PFSK-1 (cell line): ENCODE measurements at regions not wholly inside any gene's neighbourhood (a gene's known extent, or its start where the extent isn't known, plus 50 kb on each side); places are given as distances from the start of the nearest gene placed in this dataset.

Experiments used
- FOXP2 ChIP-seq: optimal IDR thresholded peaks from 2 replicates; pipeline ENCODE3; 2011; ENCODE audit warnings: borderline replicate concordance, control low read depth, inconsistent platforms; ENCODE audit not compliant: insufficient read depth; ENCODE audit errors: extremely low read length, extremely low read depth
- POLR2AphosphoS5 ChIP-seq: IDR thresholded peaks from 2 replicates; pipeline ENCODE4 v1.6.1; 2012; ENCODE audit warnings: low read depth, mild to moderate bottlenecking, control low read depth, low read length, moderate library complexity
- SIN3A ChIP-seq: IDR thresholded peaks from 2 replicates; pipeline ENCODE4 v1.6.1; 2012; ENCODE audit warnings: mild to moderate bottlenecking, low read length, moderate library complexity, borderline replicate concordance; ENCODE audit not compliant: insufficient read depth
- TAF1 ChIP-seq: IDR thresholded peaks from 2 replicates; pipeline ENCODE4 v1.6.1; 2012; ENCODE audit warnings: low read length, control low read depth, borderline replicate concordance; ENCODE audit not compliant: insufficient read depth
- TF ChIP-seq, protein P1 (sequence below), 2 experiments: IDR thresholded peaks; 2 replicates each; pipeline versions ENCODE4 v1.6.1 to v1.8.0; 2011 to 2012; ENCODE audit warnings: low read depth in 2 of 2, low read length in 2 of 2, control low read depth in 1 of 2, inconsistent platforms in 1 of 2, mild to moderate bottlenecking in 1 of 2, moderate library complexity in 1 of 2; ENCODE audit not compliant: insufficient read depth in 1 of 2

DNA sequence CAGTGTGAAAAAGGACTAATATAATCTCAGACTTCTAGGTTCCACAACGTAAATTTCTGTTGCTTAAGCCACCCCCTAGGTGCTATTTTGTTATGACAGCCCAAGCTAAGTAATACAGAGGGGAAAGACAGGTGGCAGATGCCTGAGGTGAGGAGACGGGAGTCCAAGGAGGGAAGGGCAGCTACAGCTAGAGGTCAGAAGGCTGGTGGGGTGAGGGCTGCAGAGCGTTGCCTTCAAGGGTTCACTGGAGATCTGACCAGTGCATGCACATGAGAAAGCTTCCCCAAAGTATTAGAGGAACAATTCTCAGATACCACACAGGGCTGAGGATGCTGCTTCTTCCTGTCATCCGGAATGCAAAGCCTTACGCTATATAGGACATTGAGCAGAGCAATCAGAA lies 104.7 kb upstream of the IRX4 start:
- TF ChIP-seq SIN3A (no peak), TAF1 (no peak), POLR2AphosphoS5 (no peak), FOXP2 (no peak)
- TF ChIP-seq, protein P1, sequence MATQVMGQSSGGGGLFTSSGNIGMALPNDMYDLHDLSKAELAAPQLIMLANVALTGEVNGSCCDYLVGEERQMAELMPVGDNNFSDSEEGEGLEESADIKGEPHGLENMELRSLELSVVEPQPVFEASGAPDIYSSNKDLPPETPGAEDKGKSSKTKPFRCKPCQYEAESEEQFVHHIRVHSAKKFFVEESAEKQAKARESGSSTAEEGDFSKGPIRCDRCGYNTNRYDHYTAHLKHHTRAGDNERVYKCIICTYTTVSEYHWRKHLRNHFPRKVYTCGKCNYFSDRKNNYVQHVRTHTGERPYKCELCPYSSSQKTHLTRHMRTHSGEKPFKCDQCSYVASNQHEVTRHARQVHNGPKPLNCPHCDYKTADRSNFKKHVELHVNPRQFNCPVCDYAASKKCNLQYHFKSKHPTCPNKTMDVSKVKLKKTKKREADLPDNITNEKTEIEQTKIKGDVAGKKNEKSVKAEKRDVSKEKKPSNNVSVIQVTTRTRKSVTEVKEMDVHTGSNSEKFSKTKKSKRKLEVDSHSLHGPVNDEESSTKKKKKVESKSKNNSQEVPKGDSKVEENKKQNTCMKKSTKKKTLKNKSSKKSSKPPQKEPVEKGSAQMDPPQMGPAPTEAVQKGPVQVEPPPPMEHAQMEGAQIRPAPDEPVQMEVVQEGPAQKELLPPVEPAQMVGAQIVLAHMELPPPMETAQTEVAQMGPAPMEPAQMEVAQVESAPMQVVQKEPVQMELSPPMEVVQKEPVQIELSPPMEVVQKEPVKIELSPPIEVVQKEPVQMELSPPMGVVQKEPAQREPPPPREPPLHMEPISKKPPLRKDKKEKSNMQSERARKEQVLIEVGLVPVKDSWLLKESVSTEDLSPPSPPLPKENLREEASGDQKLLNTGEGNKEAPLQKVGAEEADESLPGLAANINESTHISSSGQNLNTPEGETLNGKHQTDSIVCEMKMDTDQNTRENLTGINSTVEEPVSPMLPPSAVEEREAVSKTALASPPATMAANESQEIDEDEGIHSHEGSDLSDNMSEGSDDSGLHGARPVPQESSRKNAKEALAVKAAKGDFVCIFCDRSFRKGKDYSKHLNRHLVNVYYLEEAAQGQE (IDR thresholded peaks at IDR 0.05; ENCODE audit: insufficient read depth in 1 of 2, low read depth in 2 of 2, low read length in 2 of 2): no peak

DNA sequence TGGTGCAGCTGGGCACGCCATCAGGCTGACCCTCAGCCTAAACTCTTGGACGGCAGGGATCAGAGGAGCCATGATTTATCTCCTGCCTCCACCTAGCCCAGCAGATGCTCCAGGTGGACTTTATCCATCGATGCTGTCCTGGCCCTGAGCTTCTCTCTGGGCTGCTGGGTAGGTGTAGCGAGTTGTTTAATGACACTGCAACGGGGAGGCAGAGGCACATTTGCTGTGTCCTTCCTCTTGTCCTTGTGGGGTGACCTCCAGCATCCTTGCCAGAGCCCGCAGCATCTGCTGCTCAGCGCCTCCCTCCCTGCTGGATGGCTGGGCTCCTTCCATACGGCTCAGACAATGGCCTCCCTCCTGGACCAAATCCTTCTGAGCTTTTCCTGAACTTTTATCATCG lies 103.1 kb upstream of the IRX4 start:
- no peak for TF ChIP-seq FOXP2
- no peak for TF ChIP-seq POLR2AphosphoS5
- TF ChIP-seq TAF1: no peak
- TF ChIP-seq, protein P1 (IDR thresholded peaks at IDR 0.05; ENCODE audit: insufficient read depth in 1 of 2, low read depth in 2 of 2, low read length in 2 of 2): no peak
- TF ChIP-seq SIN3A: no peak

DNA sequence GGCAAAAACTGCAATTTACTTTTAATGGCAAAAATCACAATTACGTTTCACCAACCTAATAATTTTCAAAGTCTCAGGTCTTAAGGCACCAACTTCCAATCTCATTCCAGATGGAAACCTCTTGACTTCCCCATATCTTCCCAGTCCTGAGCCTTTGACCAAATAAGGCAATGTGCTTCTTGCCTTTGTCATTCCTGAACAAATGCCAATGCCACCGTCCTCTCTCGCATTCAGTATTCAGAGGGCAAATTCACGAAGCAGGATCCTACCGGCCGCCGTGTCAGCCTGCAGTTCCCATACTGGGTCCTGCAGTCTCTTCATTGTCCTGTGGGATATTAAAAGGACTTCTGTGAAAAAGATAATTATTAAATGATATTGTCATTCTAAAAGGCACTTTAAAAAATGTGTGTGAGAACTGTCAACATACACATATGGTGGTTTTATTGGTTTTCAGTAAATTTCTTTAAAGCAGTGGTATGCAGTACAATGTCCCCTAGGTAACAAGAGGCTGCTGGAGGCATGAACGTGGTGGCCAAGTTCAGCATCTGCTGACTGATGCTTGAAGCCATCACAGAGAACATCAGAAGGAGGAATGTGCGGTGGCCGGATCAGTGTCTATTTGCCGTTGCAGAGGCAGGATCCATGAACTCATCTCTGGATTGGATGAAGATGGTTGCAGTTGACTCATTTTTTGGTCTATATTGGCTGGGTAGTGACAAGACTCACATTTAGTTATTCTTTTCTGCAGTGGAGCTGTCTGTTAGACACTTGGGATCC lies 101.4 kb upstream of the IRX4 start:
- TF ChIP-seq TAF1: no peak

DNA sequence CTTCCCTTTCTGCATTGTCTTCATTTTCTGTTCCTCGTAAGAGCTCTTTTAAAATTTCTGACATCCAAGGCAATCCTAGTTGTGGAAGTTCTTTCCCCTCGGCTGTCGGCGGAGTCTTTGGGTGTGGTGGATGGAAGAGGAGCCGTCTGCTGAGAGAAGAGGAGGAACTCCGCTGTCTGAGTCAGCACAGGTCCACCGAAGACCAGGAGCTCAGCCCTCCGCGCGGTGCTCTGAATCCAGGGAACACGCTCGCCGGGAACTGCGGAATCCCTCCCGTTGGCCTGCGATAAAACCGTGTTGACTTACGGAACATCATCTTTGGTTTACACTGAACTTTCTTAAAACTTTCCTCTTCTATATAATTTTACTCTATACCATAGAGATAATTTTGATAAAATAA lies 100.7 kb upstream of the IRX4 start:
- TF ChIP-seq FOXP2 (no peak), SIN3A (no peak), POLR2AphosphoS5 (no peak), TAF1 (no peak)
- TF ChIP-seq, protein P1 (IDR thresholded peaks at IDR 0.05; ENCODE audit: insufficient read depth in 1 of 2, low read depth in 2 of 2, low read length in 2 of 2): no peak

DNA sequence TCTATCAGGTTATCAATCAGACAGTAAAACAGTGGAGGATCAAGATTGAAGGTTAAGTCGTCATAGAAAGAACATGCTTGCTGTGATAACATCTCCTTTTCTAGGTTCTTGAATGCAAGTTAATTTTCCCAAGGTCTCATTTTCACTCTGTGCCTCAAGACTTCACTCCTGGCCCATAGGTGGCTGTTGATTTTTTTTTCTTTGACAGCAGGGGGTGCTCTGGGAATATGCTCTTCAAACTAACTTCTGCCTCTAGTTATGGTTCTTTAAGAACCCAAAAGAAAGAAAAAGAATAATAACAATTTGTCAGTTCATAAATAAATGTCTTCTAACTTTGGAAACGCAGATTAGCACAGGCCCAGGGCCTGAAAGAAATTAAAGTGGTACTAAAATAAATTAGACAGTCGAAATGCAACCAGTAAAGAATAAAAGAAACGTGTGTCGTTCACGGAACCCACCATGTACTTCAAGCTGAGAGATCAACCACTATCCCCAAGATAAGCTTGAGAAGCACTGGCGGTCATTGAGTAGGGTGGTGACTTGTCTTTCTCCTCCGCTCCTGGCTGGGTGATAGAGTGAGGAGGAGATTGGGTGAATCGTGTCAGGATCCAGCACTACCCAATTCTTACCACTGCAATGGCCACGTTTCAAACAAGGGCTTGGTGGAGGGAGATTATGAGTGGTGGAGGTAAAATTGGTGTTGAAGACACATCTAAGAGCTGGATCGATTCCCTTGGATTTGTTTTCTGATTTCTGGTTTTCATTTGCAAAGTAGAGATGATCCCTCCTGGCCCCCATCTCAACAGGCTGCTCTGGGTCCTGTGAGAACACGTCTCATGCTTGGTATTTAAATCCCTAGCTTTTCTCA lies 93.4 kb upstream of the IRX4 start:
- TF ChIP-seq TAF1: no peak
- TF ChIP-seq, protein P1 (IDR thresholded peaks at IDR 0.05; ENCODE audit: insufficient read depth in 1 of 2, low read depth in 2 of 2, low read length in 2 of 2): no peak
- TF ChIP-seq POLR2AphosphoS5: no peak
- TF ChIP-seq SIN3A: no peak
- no peak for TF ChIP-seq FOXP2
